HUDEP-2 (cell line): ENCODE measurements at regions not wholly inside any gene's neighbourhood (a gene's known extent, or its start where the extent isn't known, plus 50 kb on each side); places are given as distances from the start of the nearest gene placed in this dataset.
"Not testable (repeated sequence)": the region's sequence is repeated elsewhere in the genome, so short reads cannot be mapped to it uniquely, and the experiment has no call there.

Source experiments
- DNase-seq, 76 experiments: peaks; one replicate each; lab custom pipeline; 2025; ENCODE audit not compliant: unreplicated experiment in 76 of 76; lab: John Stamatoyannopoulos, UW

DNA sequence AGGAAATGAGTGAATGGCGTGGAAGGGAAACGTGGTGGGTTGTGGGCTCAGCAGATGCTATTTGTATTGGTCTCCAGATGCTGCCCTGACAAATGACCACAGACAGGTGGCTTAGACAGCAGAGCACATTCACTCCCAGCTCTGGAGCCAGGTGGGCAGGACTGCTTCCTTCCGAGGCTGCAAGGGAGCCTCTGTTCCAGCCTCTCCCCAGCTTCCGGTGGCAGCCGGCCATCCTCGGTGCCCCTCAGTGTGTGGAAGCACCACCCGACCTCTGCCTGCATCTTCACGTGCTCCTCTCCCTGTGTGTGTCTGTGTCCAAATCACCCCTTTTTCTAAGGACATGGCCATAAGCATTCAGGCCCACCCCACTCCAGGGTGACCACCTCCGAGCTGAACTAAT, 105.1 kb downstream of the SOX1 start:
- no peak for DNase-seq

- no peak for DNase-seq
These were observed 105.8 kb downstream of the SOX1 start for GRCh38 chr13:112172641-112173251.

DNA sequence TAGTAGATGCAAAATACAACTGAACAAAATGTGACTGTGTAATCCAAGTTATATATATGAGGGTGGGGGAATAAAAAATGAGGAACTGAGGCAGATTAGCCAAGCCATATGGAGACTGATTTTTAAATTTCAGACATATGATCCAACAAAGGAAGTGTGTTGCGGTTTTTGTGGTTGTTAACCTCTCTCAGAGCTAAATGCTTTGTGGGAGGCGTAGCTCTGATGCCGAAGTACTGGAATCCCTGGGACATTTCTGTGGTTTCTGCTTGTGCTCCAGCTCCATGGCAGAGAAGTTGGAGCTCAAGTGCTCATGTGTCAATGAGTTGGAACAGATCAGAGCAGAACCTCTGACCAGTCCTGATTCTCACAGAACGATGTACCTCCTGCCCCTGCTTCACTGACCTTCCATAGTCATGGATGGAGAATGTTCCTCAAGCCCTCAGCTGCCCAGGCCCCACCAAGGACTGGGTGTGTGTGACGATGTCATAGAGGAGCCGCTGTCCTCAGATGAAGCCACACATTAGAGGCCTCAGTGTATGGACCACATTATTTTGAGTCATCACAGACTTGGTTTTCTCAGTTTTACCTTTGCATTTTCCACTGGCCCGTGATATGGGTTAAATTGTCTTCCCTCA, 107.6 kb downstream of the SOX1 start:
- DNase-seq = no peak

- DNase-seq = no peak
These were observed 108.5 kb downstream of the SOX1 start for GRCh38 chr13:112175162-112176075.

GRCh38 chr13:112176141-112177119, 109.5 kb downstream of the SOX1 start:
- not testable (repeated sequence) for DNase-seq

- no peak for DNase-seq
These were observed 110.7 kb downstream of the SOX1 start for GRCh38 chr13:112177450-112178288.

- no peak for DNase-seq
These were observed 111.8 kb downstream of the SOX1 start for GRCh38 chr13:112178769-112179168.

- DNase-seq = no peak
These were observed 112.5 kb downstream of the SOX1 start for GRCh38 chr13:112179421-112179820.

DNA sequence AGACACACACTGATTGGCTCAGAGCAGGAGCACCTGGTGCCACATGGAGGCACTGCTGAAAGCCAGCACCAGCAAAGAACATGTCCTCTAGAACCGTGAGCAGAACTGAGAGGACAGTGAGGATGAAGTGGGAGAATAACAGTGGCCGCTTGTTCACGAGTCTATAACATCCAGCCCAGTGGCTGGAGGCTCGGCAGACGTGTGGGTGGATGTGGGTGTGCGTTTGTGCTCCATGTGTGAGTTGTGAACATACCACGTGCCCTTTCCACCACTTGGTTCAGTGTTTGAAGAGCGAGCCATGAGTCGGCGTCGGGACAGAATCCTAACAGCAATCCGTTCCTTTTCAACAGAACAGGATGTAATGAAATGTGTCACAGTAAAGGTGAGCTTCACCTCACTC, 113.0 kb downstream of the SOX1 start:
- no peak for DNase-seq

DNA sequence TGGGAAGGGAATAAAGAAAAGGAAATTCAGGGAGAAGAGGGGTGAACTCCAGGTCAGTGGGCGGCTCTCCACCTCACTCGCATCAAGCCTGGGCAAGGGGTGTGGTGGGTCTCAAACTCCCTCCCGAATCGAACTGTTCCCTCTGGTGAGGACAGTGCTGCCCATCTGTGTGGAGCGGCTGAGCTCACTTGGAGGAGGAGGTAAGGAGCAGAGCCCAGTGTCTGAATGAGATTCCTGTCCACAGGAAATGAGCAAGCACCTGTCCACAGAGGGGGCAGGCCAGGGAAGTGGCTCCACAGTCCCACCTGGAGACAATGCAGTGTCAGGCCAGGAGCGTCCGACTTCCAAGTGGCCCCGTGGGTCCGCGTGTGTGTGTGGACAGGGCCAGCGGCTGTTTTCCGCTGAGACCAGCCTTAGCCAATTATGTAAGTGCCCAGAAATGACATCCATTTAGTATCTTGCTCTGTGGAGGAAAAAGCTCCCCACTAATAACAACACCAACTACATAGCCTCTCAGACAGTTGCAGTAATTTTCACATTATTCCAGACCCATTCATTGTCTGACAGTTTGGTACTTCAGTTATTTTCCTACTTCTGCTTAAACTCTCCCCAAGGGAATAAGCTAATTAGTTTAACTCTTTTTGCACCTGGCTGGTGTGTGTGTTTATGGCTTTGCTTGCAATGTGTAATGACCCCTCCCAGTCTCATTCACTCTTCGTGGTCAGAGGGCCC, 114.6 kb downstream of the SOX1 start:
- DNase-seq = no peak

- DNase-seq = no peak
These were observed 115.3 kb downstream of the SOX1 start for GRCh38 chr13:112182251-112182650.

DNA sequence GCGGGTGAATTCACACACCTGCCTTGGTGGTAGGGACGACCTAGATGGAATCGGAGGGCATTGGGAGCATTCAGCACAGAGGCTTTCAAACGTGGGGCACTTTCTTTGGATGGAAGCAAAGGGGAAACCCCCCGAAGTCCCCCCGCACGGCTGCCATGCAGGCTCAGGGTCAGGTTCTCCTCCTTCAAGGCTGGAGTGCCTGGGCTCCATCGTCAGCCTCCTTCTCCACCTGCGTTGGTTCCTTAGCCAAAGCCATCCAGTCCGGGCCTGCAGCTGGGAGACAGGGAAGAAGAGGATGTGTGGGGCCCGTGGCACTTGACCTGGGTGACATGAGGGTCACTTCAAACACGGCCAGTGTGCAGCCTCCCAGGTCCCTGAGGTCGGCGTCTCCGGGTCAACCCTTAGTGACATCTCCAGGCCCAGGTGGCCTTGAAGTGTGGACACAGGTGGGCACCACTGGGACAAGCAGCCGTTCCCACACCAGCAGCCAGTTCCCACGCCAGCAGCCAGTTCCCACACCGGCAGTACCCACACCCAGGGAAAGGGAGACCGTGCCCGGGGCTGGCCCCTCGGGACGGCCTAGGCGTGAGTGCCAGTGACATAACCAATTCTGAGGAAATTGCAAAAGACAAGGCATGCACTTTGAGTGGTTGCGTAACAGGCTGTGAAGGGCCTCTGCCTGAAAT, 116.0 kb downstream of the SOX1 start:
- no peak for DNase-seq

GRCh38 chr13:112183532-112184090, 116.7 kb downstream of the SOX1 start:
- DNase-seq = no peak

DNA sequence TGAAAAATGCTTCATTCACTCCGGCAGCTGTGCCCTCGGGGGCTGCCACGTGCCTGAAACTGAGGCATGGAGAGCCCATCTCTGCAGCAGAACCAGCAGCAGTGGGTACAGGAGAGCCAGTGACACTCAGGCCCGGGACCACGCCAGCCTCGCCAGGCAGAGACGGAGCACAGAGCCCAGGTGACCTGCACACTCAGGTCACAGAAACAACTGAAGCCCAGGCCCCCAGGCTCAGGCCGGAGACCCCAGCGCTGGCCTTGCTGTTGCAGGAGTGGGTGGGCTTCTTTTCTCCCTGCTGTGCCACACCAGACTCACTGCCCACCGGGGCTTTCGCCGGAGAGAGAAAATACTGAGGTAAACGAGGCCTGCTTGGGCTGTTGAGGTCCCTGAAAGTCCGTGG, 117.3 kb downstream of the SOX1 start:
- no peak for DNase-seq

DNA sequence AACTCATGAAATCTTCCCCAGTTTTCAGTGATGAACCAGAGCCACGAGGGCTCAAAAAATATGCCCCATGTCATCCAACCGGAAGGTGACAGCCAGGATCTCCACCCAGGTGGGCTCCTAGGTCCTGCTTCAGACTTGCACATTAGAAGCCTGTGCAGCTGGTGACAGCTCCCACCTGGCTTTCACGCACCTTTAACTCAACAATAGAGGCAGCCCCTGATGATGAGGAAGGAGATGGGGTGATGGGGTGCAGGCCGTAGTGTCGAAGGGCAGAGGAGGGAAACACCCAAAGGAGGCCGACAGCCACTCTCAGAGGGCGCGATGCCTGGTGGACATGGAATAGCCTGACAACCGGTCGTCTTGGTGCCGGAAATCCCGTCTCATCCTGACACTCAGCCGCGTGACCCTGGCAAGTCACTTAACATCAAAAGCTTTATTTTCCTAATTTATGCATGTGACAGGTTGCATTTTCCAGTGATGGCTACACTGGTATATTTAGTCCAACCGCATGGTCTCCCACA, 118.0 kb downstream of the SOX1 start:
- no peak for DNase-seq

DNA sequence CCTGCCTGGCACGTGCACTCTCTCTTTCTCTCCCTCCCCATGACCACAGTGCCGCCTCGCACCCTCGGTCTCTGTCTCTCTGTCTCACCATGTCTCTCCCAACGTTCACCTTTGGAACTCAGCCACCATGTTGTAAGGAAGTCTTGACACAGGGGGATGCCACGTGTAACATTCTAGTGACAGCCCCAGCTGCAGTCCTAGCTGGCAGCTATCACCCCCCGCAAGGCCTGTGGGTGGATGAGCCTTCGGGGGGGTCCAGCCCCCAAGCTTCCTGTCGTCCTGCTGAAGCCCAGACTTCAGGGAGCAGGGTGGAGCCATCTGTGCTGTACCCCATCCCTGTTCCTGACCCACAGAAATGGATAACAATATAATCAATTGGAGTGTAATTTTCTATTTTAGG, 118.5 kb downstream of the SOX1 start:
- no peak for DNase-seq

- no peak for DNase-seq
These were observed 119.1 kb downstream of the SOX1 start for GRCh38 chr13:112186091-112186490.
